HG03064 (cell line): ENCODE measurements at regions not wholly inside any gene's neighbourhood (a gene's known extent, or its start where the extent isn't known, plus 50 kb on each side); places are given as distances from the start of the nearest gene placed in this dataset.
"Not testable (repeated sequence)": the region's sequence is repeated elsewhere in the genome, so short reads cannot be mapped to it uniquely, and the experiment has no call there.

ENCODE experiments used
- ATAC-seq: cut with Tn5 transposase; IDR thresholded peaks from one replicate; pipeline ENCODE4 v1.9.1; 2021; ENCODE audit warnings: low read depth; ENCODE audit not compliant: unreplicated experiment

DNA sequence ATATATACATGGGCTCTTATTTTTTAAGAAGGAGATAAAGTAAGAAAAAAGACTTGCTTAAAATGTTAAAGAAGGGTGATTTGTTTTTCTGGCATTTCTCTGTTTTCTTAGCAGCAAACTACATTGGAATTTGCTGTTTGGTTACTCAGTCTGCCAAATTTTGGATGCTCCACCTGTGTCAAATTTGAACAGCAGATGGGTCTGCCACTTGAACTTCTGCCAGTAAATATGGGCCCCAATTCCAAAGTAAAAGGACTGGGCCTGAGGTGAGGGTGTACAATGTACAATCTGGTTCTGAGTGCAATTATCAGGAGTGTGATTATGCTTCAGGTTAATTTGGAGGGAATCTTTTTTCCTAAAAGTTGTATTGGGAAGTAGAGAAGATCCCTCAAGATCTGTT lies 794.5 kb downstream of the DSC3 start:
- ATAC-seq: no peak

DNA sequence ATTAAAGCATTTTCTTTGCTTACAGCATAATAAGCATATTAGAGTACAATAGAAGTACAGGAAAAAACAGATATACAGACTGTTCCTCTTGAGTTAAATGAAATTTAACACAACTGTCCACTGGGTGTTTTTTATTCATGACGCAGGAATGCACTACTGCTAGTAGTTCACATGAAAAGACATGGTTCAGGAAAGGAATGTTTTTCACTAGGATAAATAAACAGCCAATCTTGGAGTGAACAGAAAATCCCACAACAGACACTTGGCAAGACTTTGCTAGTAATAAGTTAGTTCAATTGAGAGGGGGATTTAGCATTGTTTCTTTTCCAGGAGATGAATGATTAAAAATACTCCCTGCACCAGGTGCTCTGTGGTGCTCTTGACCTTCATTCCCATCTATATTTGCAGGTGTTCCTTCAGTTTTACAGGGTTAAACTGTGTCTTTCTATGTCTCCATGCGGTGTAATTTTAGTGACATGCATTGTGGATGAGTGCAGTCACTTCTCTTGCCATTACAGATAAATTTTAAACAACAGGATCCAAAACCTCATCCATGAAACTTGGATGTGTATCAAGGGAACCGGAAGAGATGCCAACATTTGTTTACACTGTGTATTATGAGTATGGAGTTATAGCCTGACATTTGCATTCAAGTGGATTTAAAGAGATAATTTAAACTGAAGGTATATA lies 796.6 kb downstream of the DSC3 start:
- no peak for ATAC-seq

DNA sequence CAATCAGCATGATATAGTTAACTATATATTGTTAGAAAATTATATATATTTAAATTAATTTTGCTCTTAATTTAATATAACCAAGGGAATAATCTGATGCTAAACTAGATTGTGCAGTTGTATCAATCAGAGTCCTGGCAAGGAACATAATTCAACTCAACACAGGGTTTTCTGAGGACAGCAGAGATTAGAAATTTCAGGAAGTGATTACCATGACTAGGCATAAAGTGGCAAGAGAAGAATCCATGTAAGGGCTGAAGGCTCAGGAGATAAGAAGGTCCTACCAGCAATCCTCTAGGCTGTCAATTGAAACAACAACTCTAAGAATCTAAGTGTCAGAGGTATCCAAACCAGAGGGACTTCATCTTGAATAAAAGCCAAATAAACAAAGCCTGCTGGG lies 807.8 kb downstream of the DSC3 start:
- no peak for ATAC-seq

DNA sequence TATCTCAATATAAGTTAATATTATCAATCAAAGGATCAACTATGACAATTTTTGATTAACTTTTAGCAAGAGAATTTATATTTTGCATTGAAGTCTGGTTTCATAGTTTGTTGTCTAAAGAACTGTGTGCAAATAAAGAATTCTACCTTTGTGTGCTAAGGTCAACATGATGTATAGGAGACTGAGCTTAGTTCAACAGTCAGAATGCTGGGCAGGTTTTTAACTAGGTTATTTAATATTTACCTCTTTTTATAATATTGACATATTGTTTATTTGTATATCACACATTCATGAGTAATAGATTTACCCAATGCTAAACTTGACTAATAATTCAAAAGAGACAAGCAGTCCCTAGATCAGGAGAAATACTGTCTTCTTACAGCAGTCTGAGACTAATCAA lies 831.4 kb downstream of the DSC3 start:
- no peak for ATAC-seq

DNA sequence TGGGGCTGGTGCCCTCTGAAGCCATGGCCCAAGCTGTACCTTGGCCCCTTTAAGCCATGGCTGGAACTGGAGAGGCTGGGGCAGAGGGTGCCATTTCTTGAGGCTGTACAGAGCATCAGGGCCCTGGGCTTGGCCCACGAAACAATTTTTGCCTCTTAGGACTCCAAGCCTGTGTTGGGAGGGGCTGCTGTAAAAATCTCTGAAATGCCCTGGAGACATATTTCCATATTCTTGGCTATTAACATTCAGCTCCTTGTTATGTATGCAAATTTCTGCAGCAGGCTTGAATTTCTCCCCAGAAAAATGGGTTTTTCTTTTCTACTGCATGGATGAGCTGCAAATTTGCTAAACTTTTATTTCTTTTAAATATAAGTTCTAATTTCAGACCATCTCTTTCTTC lies 834.0 kb downstream of the DSC3 start:
- ATAC-seq: no peak

DNA sequence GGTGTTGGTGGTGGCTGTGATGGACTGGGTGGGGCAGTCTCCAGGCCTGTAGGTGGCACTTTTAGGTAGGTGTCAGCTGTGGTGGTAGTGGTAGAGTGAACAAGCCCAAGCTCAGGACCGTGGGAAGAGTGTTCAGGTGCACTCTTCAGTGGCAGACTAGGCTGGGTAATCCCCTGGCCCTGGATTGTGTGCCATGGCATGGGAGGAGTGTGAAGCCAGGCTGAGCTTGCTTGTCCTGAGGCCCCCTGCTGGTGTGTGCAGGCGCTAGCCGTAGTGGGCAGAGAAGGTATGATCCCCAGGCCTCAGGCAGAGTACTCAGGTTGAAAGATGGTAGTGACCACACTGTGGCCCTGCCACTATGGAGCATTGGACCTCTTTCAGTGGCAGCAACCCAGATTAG lies 850.3 kb downstream of the DSC3 start:
- no peak for ATAC-seq

DNA sequence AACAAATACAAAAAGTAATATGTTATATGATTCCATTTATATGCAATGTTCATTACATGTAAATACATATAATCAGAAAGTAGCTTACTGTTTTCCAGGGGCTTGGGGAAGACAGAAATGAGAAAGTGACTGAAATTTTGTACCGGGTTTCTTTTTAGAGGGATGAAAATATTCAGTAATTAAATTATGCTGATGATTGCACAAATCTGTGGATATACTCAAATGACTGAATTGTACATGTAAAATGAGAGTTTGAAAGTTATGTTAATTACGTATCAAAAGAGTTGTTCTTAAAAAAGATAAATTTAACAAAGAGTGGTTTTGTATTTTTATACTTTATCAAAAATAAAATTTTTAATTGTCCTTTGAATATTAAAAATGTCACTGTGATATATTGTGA lies 856.3 kb downstream of the DSC3 start:
- no peak for ATAC-seq

DNA sequence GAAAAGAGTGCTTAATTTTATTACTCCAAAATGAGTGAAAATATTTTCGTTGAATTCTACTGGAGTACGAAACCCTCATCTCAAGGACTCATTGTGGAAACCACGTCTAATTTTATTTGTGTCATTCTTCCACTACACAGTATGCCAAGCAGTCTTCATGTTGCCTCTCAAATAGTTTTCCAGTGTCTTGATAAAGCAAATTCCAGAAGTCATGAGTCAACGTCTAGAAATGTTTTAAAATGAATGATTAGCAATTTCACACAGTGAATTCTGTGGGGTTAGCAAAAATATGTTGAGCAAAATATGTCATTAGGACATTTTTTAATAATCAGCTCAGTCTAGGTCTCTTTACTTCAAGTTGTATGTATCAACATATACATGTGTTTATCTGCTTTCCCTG lies 865.5 kb downstream of the DSC3 start:
- ATAC-seq: no peak

DNA sequence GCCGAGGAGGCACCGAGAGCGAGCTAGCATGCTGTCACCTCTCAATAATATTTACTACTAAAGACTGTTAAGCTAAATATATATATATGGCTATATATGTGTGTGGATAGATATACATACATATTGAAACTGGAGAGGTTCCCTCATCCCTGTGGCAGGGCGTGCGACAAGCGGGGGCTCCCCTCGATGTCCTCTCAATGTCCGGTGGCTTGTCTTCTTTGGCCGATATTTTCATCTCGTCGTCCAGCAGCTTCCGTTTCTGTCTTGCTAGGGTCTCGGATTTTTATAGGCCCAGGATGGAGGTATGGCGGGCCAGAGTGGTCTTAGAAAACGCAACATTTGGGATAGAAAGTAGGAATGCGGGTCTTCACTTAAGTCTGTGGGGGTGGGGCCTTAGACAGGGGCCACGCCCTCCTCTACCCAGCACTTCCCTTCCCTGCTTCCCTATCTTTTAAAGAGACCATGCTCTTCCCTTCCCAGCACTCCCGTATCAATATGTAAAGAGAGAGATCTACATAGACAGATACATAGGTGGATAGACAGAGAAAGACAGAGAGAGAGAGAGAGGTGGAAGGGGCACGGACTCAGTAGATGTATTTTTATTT lies 866.8 kb downstream of the DSC3 start:
- no peak for ATAC-seq

DNA sequence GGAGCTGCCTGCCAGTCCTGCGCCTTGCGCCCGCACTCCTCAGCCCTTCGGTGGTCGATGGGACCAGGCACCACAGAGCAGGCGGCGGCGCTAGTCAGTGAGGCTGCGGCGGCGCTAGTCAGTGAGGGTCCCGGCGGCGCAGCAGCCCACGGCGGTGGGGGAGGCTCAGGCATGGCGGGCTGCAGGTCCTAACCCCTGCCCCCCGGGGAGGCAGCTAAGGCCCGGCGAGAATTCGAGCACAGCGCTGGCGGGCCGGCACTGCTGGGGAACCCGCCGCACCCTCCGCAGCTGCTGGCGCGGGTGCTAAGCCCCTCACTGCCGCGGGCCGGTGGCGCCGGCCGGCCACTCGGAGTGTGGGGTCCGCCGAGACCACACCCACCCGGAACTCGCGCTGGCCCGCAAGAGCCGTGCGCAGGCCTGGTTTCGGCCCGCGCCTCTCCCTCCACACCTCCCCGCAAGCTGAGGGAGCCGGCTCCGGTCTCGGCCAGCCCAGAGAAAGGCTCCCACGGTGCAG lies 867.4 kb downstream of the DSC3 start:
- ATAC-seq: no peak

DNA sequence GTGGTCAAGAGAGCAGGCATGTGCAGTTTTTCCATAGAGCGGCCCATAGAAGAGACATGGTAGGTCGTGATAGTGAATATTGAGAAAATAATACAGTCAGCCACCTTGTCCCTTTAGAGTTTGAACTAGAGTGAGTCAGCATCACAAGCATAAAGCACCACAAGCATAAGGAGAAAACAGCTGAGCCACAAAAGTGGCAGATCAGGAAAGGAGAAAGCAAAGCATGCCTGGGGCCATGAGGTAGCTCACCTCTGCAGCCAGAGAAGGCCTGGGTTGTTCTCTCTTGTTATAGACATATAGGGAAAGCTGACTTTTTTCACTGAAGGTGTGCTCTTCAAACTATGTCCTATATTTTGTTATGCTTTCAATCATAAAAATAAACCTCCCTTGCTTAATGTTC lies 879.0 kb downstream of the DSC3 start:
- no peak for ATAC-seq

DNA sequence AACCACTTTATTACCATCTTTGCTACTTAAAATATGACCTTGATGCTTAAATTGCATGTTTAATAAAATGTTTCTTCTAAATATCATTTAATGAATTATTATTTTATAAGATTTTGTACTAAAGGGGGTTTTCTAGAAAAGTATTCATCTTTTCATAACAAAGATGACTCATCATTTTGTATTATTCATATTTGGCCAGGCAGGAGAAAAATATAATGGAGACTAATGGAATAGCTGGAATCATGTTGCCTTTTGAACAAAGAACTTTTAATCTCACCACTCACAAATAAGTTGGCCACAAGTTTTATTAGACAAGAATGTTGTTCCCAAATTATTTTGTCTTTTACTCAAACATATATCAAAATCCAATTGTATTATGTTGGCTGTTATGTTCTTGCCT lies 882.4 kb downstream of the DSC3 start:
- ATAC-seq: no peak

DNA sequence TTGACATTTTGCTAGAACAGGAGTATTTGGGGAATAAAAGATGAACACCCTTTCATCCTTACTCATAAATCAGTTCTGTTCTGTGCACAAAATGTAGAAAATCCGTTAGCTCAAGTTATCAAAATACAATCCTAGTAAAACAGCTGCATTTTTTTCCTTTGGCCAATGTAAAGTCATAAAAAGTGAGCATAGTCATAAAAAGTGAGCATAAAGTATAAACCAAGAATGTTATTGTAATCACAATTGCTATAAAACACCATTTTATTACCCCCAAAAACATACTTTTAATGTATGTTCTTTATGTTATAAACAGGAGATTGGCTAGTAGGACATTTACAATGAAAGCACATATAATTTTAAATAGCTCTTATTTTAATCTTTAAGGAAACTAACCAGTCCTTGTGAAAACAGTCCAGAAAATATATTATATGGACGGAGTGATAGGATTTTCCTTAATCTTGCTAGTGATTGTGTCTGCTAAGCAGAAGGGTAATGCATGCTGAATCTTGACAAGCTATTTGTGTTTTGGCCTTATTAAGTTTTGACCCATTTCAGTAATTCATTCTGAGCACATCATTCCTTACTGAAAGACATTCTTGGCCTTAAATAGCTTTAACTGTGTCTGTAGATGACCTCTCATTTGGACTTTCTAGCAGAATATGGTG lies 891.8 kb downstream of the DSC3 start:
- ATAC-seq: no peak

DNA sequence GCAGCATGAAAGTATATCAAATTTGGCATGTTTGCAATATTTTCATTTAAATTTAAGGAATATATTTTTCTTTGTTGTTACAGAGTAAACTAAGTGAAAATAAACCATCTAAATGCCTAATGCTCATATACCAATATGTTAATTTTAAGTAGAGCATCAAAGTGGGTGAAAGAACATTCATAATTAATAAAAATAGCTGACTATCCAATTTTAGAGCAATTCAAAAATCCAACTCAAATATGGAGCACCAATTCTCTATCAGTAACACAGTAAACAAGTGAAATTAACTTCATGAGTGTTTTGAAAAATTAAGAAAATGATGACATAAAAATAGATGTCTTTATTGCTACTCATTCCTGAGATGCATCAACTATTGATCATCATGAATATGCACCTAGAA lies 893.0 kb downstream of the DSC3 start:
- no peak for ATAC-seq

DNA sequence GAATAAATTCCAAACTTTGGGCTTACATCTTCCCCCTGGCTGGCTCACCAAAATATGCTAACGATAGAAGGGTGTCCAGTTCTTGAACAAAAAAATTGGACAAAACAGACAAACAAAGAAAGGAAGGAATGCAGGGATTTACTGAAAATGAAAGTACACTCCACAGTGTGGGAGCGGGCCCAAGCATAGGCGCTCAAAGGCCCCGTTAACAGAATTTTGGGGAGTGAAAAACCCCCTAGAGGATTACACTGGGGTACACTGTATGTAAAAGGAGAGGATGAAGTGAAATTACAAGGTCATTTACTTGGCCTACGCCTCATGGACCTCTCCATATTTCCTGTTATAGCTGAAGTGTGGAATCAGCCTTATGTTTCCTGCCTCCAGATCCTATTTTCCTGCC lies 899.7 kb downstream of the DSC3 start:
- no peak for ATAC-seq

DNA sequence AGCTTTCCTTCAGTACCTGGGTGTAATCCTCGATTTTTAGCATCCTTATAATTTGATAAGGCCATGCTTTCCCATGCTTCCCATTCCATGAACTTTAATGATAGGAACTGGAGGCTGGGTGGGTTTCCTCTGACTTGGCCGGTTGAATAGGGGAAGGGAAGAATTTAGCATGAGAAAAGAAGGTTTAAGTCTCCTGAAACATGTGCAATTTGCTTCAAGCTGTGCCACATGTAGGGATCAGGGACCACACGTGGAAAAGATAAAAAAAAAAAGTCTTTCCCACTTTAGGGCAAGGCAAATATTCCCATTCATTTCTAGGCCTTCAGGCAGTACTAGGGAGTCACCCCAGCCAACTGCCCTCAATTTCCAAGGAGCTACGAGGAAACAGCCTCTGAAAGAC lies 900.3 kb downstream of the DSC3 start:
- ATAC-seq: no peak

DNA sequence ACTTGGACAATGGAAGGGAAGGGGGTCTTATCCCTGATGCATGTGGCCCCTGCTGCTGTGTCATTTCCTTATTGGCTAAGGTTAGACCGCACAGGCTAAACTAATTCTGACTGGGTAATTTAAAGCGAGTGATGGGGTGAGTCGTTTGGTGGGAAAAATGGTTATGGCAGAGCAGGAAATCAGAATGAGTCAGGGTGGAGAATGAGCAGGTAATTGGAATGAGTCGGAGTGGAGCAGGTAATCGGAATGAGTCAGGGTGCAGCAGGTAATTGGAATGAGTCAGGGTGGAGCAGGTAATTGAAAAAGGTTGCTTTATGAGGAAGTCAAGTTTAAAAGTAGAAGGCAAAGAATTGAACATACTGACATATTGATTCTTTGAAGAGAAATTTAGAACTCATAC lies 901.0 kb downstream of the DSC3 start:
- not testable (repeated sequence) for ATAC-seq

DNA sequence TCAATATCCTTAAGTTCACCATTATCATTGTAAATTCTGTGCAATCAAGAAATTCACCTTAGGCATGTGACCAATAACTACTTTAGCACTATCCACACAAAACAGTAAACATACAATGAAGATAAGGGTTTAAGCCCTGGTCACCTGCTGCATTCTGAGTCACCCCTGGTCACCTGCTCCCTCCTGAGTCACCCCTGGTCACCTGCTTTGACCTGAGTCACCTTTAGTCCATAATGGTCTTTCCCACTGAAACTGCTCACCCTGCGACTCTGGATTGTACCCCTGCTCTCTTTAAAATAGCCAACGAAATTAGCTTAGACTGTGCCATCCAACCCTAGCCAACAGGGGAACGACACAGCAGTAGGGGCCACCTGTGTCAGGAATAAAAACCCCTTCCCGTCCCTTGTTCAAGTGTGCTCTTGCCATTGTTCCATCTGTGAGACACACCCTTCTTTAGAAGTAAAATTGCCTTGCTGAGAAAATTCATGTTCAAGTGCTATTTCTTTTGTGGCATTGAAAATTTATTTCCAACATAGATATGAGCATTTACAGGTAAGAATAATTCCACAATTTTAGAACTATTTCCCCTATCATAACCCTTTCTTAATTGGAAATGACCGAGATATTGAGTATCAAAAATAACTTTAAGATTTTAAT lies 902.8 kb downstream of the DSC3 start:
- no peak for ATAC-seq

DNA sequence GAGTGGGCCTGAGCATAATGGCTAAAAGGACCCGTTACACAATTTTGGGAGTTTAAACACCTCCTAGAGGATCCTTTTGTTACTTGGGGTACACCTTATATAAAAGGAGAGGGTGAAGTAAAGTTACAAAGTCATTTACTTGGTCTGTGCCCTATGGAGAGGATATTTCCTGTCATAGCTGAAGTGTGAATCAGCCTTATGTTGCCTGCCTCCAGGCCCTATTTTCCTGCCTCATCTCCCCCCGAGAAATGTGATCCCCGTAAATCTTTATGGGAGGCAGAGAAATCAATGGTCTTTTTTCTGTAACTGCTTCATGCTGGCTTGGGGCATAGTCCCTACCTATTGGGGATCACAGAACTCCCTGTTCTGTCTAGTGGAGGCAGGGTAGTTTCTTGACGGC lies 906.6 kb downstream of the DSC3 start:
- ATAC-seq: no peak

DNA sequence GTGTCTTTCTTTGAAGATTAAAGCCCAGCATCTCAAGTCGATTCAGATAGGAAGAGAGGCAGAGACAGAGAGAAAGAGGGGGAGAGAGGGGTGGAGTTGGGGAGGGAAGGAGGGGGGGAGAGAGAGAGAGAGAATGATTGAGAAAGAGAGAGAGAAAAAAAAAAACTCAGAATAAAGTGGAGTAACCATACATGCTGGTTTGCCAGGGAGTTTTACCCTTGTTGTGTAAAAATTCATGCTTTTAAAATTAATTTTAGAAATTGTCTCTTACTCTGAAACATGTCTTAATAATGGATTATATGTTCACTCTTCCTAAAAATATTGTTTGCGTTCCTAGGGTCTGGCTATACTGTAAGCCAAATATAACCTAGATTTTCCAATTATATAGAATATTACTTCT lies 908.5 kb downstream of the DSC3 start:
- no peak for ATAC-seq

DNA sequence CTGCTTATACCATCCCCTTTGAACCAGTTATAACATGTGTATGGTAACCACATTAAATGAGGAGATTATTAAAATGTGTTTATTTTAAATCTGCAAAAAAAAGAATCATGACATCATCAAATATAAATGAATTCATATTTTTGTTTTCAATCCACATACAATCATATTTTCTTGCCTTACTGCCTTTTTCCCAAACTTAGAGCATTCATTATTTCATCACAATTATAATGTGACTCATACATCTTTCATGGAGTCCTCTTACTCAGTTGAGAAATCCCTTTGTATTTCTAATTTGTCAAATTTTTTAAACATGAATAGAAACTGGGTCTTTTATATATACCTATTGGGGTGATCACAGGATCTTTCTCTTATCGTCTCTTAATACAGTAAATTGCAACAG lies 909.6 kb downstream of the DSC3 start:
- ATAC-seq: no peak

DNA sequence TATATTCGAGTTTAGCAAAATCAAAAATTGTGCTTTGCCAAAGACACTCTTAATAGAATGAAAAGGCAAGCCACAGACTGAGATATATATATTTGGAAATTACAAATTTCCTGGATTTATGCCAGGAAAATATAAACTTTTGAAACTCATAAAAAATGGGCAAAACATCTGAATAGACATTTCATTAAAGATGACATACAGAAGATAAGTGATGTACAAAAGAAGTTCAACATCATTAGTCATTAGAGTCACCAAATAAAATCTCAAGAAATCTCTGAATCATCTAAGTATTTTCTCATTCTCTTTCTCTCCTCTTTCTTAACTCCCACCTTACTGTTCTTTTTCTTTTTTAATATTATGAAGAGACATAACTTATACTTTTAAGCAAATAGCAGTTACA lies 921.1 kb downstream of the DSC3 start:
- no peak for ATAC-seq
